GM23248 (cell line): ENCODE measurements at regions not wholly inside any gene's neighbourhood (a gene's known extent, or its start where the extent isn't known, plus 50 kb on each side); places are given as distances from the start of the nearest gene placed in this dataset.
A peak's percentile ranks its signal among the peaks of the same experiment; 100 is the strongest.

Experiments used
- DNase-seq: peaks from one replicate; pipeline ENCODE4 v3.0.0-alpha.2; 2015
- H2AFZ ChIP-seq: fragments of 200-600 bp; sonication (generic); 2 replicates; pipeline ENCODE4 v1.6.1; 2016; ENCODE audit warnings: antibody characterized with exemption
- H3F3A ChIP-seq: fragments of 200-600 bp; sonication (generic); 2 replicates; pipeline ENCODE4 v1.6.1; 2016; ENCODE audit warnings: mild to moderate bottlenecking, antibody characterized with exemption, mixed run types; ENCODE audit not compliant: insufficient read depth
- H3K27ac ChIP-seq: fragments of 200-600 bp; sonication (generic); 2 replicates; pipeline ENCODE4 v1.5.1; 2016; ENCODE audit warnings: mild to moderate bottlenecking
- H3K27me3 ChIP-seq: fragments of 200-600 bp; sonication (generic); replicated peaks from 2 replicates; pipeline ENCODE4 v1.6.1; 2016; ENCODE audit warnings: mild to moderate bottlenecking; ENCODE audit not compliant: insufficient read depth
- H3K36me3 ChIP-seq: fragments of 200-600 bp; sonication (generic); 2 replicates; pipeline ENCODE4 v1.6.1; 2016; ENCODE audit warnings: low read depth, mild to moderate bottlenecking
- H3K4me1 ChIP-seq: fragments of 200-600 bp; sonication (generic); 2 replicates; pipeline ENCODE4 v1.6.1; 2016; ENCODE audit warnings: mild to moderate bottlenecking; ENCODE audit not compliant: insufficient read depth
- H3K4me2 ChIP-seq: fragments of 200-600 bp; sonication (generic); one replicate; pipeline ENCODE4 v1.6.1; 2016; ENCODE audit warnings: mild to moderate bottlenecking; ENCODE audit not compliant: unreplicated experiment
- H3K4me3 ChIP-seq: fragments of 200-600 bp; sonication (generic); 2 replicates; pipeline ENCODE4 v1.5.1; 2016; ENCODE audit warnings: mild to moderate bottlenecking
- H3K79me2 ChIP-seq: fragments of 200-600 bp; sonication (generic); 2 replicates; pipeline ENCODE4 v1.6.1; 2016; ENCODE audit warnings: mild to moderate bottlenecking; ENCODE audit not compliant: insufficient read depth
- H3K9ac ChIP-seq: fragments of 200-600 bp; sonication (generic); 2 replicates; pipeline ENCODE4 v1.6.1; 2016; ENCODE audit warnings: mild to moderate bottlenecking
- H3K9me2 ChIP-seq: fragments of 200-600 bp; sonication (generic); 2 replicates; pipeline ENCODE4 v1.6.1; 2016; ENCODE audit warnings: mixed run types, mild to moderate bottlenecking, moderate library complexity; ENCODE audit not compliant: insufficient read depth
- H3K9me3 ChIP-seq: fragments of 200-600 bp; sonication (generic); one replicate; pipeline ENCODE4 v1.6.1; 2017; ENCODE audit warnings: low read depth
- H4K20me1 ChIP-seq: fragments of 200-600 bp; sonication (generic); 2 replicates; pipeline ENCODE4 v1.6.0; 2016; ENCODE audit not compliant: insufficient read depth
- EZH2 ChIP-seq: fragments of 200-600 bp; sonication (generic); IDR thresholded peaks from 2 replicates; pipeline ENCODE4 v1.6.1; 2018; ENCODE audit warnings: antibody characterized with exemption, mild to moderate bottlenecking; ENCODE audit not compliant: insufficient read depth, poor library complexity, severe bottlenecking
- EZH2phosphoT487 ChIP-seq: fragments of 200-600 bp; sonication (generic); IDR thresholded peaks from 2 replicates; pipeline ENCODE4 v1.6.1; 2018; ENCODE audit warnings: antibody characterized with exemption, moderate library complexity, mild to moderate bottlenecking, low read depth; ENCODE audit not compliant: insufficient read depth
- WGBS, 2 experiments: methylation state at CpG; one replicate each; pipeline ENCODE4 v1.1.6; 2015 to 2017; ENCODE audit warnings: low lambda C conversion rate in 2 of 2, low coverage in 1 of 2; ENCODE audit errors: missing lambda C conversion rate in 2 of 2; 5-methylcytosine and 5-hydroxymethylcytosine counted together
- in situ Hi-C: fragments of 300-500 bp; cut with MboI; formaldehyde crosslinking; loops from 2 replicates; pipeline ENCODE4 v1.15.0; 2020

DNA sequence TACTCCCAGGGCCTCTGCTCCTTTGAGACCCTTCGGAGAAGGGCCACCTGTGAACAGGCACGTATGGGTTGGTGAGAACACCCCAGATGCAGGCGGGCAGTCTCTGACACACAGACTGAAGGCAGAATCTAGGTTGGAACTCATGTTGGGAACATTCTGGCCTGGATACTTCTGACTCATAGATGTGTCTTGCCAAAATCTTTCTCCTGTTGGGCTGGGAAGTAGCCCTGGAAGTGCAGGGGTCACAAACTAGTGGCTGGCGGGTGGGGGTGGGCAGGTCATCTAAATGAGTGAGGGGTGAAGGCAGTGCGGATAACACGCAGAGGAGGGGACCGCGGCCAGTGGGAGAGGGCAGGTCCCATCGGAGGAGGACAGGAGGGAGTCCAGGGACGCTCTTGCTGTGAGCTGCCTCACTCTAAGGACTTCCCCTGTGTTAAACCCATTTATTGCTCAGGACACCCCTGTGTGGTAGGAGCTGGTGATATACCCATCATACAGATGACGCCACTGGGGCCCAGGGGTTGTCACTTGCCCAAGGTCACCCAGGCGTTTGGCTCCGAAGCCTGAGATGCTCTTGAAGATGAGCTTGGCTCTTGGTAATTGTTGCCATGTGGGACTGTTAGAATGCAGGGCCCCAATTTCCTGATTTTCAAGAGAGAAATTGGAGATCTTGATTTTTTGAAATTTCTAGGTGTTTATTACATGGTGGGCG is 181.0 kb downstream of the PTPRU start:
- H3K27ac ChIP-seq = no peak overlapping the region
- no peaks in the 10 kb centered on the region for H3K4me1 ChIP-seq
- H3K9ac ChIP-seq = no peak overlapping the region
- H3K9me2 ChIP-seq = no peaks in the 10 kb centered on the region
- no peak for TF ChIP-seq EZH2phosphoT487
- TF ChIP-seq EZH2 = no peak
- WGBS, 2 experiments = 56 to 66% methylated on average over 14 of the region's 14 CpGs
- no peaks in the 10 kb centered on the region for H3K9me3 ChIP-seq
- H3K27me3 ChIP-seq = peaks cover 8% of the 10 kb centered on the region; the same call in 1 of the 2 replicates
- H2AFZ ChIP-seq = no peak overlapping the region
- H3K36me3 ChIP-seq = no peaks in the 10 kb centered on the region
- H3K4me3 ChIP-seq = no peak overlapping the region
- no peaks in the 10 kb centered on the region for H4K20me1 ChIP-seq
- H3F3A ChIP-seq = no peaks in the 10 kb centered on the region
- H3K79me2 ChIP-seq = no peaks in the 10 kb centered on the region
- DNase-seq = peak; percentile 60
- H3K4me2 ChIP-seq = no peak overlapping the region
- in situ Hi-C loops = no loop called here

- Histone ChIP-seq H3K36me3 (no peaks in the 10 kb centered on the region), H3F3A (no peaks in the 10 kb centered on the region), H3K9ac (no peak overlapping the region), H3K4me1 (no peaks in the 10 kb centered on the region), H3K4me3 (no peak overlapping the region), H3K4me2 (no peak overlapping the region), H3K79me2 (no peaks in the 10 kb centered on the region), H4K20me1 (no peaks in the 10 kb centered on the region), H3K9me2 (no peaks in the 10 kb centered on the region), H2AFZ (no peak overlapping the region), H3K9me3 (no peaks in the 10 kb centered on the region), H3K27me3 (0 out of 2 replicates have a peak, but pooled peaks cover 4% of the 10 kb centered on the region), H3K27ac (no peak overlapping the region)
- in situ Hi-C loops = no loop called here
- DNase-seq = no peak
- TF ChIP-seq EZH2phosphoT487 = no peak
- TF ChIP-seq EZH2 = no peak
- WGBS, 2 experiments = 30 to 37% methylated on average over 13 of the region's 13 CpGs
Observed at GRCh38 chr1:29416267-29417146, 180.2 kb downstream of the PTPRU start.

DNA sequence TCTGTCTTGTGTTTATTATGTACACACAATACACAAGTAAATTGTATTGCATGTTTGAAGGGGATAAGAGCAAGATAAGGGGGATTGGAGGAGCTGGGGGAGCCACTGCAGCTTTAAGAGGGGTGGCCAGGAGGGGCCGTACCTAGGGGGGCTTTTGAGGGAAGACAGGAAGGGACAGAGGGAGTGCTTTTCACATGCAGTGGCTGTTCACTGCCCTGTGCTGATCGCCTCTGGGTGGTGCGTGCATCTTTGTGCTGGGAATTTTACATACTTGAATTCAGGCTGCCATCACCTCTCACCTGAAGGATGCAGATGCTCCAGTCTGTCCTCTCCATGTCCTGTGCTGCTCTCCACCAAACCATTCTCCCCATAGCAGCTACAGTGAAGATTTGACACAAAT is 179.5 kb downstream of the PTPRU start:
- H3K9me3 ChIP-seq = no peaks in the 10 kb centered on the region
- in situ Hi-C loops = no loop called here
- no peak overlapping the region for H3K9ac ChIP-seq
- 58 to 60% methylated on average over 3 of the region's 3 CpGs for WGBS, 2 experiments
- no peaks in the 10 kb centered on the region for H3K36me3 ChIP-seq
- no peaks in the 10 kb centered on the region for H3F3A ChIP-seq
- TF ChIP-seq EZH2phosphoT487 = no peak
- no peak for TF ChIP-seq EZH2
- no peaks in the 10 kb centered on the region for H4K20me1 ChIP-seq
- H3K9me2 ChIP-seq = no peaks in the 10 kb centered on the region
- H3K4me1 ChIP-seq = no peaks in the 10 kb centered on the region
- DNase-seq = no peak
- H3K4me2 ChIP-seq = no peak overlapping the region
- no peak overlapping the region for H2AFZ ChIP-seq
- 0 out of 2 replicates have a peak, but pooled peaks cover 4% of the 10 kb centered on the region for H3K27me3 ChIP-seq
- no peak overlapping the region for H3K4me3 ChIP-seq
- H3K27ac ChIP-seq = no peak overlapping the region
- H3K79me2 ChIP-seq = no peaks in the 10 kb centered on the region

DNA sequence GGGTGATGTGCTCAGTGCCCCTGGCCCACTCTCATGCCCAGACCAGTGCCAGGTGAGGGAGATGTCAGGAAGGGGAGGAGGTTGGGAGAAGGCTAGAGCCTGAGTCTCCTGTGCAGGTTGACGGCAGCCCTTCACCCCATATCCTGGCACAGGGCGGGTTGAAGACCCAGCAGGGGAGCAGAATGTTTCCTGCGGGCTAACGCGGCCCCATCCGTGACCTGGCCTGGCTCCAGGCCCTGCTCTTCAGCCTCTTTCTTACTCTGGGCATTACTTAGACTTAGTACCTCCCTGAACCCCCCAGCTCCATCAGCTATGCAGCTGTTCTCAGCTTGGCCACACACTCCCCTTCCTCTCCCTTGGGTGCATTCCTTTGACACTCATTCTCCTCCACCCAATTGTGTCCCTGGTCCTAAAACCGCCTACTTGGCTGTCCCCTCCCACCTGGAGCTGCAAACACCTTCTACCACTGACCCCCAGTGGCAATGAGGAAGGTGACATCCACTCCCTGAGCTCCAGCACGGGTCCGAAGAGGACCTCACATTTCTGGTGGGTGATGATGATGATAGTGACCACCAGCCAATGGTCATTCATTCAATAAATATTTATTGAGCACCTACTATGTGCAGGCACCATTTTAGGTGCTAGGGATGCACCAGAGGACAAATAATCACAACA is 179.0 kb downstream of the PTPRU start:
- no peaks in the 10 kb centered on the region for H4K20me1 ChIP-seq
- H3K36me3 ChIP-seq = no peaks in the 10 kb centered on the region
- no peak for TF ChIP-seq EZH2phosphoT487
- no peak for TF ChIP-seq EZH2
- H3K9ac ChIP-seq = no peak overlapping the region
- 0 out of 2 replicates have a peak, but pooled peaks cover 4% of the 10 kb centered on the region for H3K27me3 ChIP-seq
- H3K9me2 ChIP-seq = no peaks in the 10 kb centered on the region
- 35 to 39% methylated on average over 9 of the region's 9 CpGs for WGBS, 2 experiments
- H3K4me2 ChIP-seq = no peak overlapping the region
- DNase-seq = no peak
- in situ Hi-C loops = no loop called here
- H2AFZ ChIP-seq = no peak overlapping the region
- H3K79me2 ChIP-seq = no peaks in the 10 kb centered on the region
- no peaks in the 10 kb centered on the region for H3K4me1 ChIP-seq
- H3F3A ChIP-seq = no peaks in the 10 kb centered on the region
- H3K4me3 ChIP-seq = no peak overlapping the region
- no peaks in the 10 kb centered on the region for H3K9me3 ChIP-seq
- no peak overlapping the region for H3K27ac ChIP-seq
